Astrocyte of the cerebellum (primary cell): ENCODE measurements at regions not wholly inside any gene's neighbourhood (a gene's known extent, or its start where the extent isn't known, plus 50 kb on each side); places are given as distances from the start of the nearest gene placed in this dataset.

ENCODE experiments used
- DNase-seq: peaks from one replicate; pipeline ENCODE4 v3.0.0-alpha.2; 2011; ENCODE audit warnings: low read depth
- H3K4me3 ChIP-seq: 2 replicates; pipeline ENCODE4 v1.5.1; 2011; ENCODE audit warnings: mild to moderate bottlenecking, low read depth, low read length, moderate library complexity
- CTCF ChIP-seq: IDR thresholded peaks from 2 replicates; pipeline ENCODE4 v1.5.1; 2012; ENCODE audit warnings: low read length, low read depth, moderate library complexity, mild to moderate bottlenecking; ENCODE audit errors: missing control alignments
- in situ Hi-C: cut with HindIII; loops from 2 replicates; pipeline ENCODE4 v1.10.0; 2017; ENCODE audit warnings: low sequenced_read_pairs

DNA sequence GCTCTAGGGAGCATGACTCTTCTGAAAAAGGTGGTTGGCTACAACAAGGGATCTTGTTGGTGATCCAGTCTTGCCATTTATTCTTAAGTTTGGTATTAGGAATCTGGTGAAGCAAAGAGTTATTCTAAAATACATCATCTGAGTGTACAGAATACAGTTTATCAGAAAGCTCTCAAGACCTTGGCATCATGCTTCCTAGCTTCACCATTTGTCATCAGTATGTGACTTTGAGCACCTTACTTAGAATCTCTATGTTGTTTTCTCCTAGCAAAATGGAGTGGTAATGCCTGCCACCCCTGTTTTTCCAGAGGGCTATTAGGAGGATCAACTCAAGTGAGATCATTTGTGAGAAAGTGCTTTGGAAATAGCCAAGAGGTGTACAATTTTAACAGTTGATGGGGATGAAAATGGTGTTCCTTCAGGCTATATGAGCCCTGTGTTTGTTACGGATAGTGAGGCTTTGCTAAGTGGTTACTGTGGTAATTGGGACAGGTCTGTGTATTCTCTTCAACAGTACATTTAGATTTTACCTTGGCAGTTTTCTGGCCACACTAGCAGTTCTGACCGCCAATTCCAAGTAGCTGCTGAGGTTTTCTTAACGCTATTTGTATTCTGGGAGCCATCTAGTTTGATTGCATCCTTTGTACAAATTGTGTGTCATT, 120.5 kb downstream of the DISP1 start:
- no peak for DNase-seq
- in situ Hi-C loops, result no loop called here
- H3K4me3 ChIP-seq, result no peak overlapping the region
- no peak for TF ChIP-seq CTCF

DNA sequence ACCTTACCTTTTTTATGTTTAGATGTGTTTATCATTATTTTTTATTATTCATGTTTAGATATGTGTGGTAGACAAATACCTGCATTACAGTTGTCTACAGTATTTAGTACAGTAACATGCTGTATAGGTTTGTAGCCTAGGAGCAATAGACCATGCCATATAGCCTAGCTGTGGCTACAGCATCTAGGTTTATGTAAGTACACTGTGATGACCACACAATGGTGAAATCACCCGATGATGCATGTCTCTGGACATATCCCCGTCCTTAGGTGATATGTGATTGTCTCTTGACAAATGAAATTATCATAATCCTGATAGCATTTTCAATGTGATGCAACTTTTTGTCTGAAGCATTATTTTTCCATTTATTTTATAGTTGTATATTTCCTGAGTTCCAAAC, 121.2 kb downstream of the DISP1 start:
- no peak for DNase-seq
- TF ChIP-seq CTCF, result no peak
- H3K4me3 ChIP-seq, result no peak overlapping the region
- in situ Hi-C loops, result no loop called here

DNA sequence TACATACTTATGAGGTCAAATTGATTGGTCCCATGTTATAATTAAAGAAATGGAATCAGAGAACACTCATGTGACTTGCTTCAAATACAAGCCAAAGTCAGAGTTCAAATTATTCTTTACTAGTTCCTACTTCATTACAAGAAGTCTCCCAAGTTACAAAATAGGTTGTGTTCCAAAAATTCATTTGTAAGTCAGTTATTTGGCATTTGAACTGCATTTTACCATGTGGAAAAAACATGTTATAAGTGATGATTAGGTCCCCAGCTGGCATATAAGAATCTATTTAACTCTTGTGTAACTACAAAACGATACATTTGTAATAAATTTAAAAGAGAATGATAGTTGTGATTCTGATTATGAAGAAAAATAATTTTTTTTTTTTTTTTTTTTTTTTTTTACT, 124.1 kb downstream of the DISP1 start:
- in situ Hi-C loops, result no loop called here
- H3K4me3 ChIP-seq, result no peak overlapping the region
- no peak for TF ChIP-seq CTCF
- no peak for DNase-seq

DNA sequence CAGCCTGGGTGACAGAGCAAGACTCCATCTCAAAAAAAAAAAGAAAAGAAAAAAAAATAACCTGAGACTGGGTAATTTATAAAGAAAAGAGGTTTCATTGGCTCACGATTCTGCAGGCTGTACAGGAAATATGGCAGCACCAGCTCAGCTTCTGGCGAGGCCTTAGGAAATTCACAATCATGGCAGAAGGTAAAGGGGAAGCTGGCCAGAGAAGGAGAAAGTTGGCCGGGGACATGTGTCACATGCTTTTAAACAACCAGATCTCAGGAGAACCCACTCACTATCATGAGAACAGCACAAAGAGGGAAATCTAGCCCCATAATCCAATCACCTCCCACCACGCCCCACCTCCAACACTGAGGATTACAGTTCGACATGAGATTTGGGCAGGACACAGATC, 125.3 kb downstream of the DISP1 start:
- H3K4me3 ChIP-seq, result no peak overlapping the region
- in situ Hi-C loops, result no loop called here
- TF ChIP-seq CTCF, result no peak
- DNase-seq, result no peak

GRCh38 chr1:222940906-222941305, 126.1 kb downstream of the DISP1 start:
- no peak for TF ChIP-seq CTCF
- in situ Hi-C loops, result no loop called here
- no peak for DNase-seq
- no peak overlapping the region for H3K4me3 ChIP-seq

GRCh38 chr1:222941425-222941824, 126.6 kb downstream of the DISP1 start:
- DNase-seq, result no peak
- TF ChIP-seq CTCF, result no peak
- in situ Hi-C loops, result no loop called here
- no peak overlapping the region for H3K4me3 ChIP-seq

GRCh38 chr1:222946436-222946835, 131.6 kb downstream of the DISP1 start:
- no peak overlapping the region for H3K4me3 ChIP-seq
- no peak for DNase-seq
- TF ChIP-seq CTCF, result no peak
- in situ Hi-C loops, result no loop called here
